Kidney epithelial cell (primary cell): ENCODE measurements at regions not wholly inside any gene's neighbourhood (a gene's known extent, or its start where the extent isn't known, plus 50 kb on each side); places are given as distances from the start of the nearest gene placed in this dataset.
"Not testable (repeated sequence)": the region's sequence is repeated elsewhere in the genome, so short reads cannot be mapped to it uniquely, and the experiment has no call there.

Experiments used
- DNase-seq: peaks from one replicate; pipeline ENCODE4 v3.0.0-alpha.2; 2010; ENCODE audit warnings: low read depth
- H3K27me3 ChIP-seq: 2 replicates; pipeline ENCODE4 v1.6.0; 2011; ENCODE audit warnings: low read length; ENCODE audit not compliant: control insufficient read depth, insufficient read depth
- H3K36me3 ChIP-seq: 2 replicates; pipeline ENCODE4 v1.5.1; 2011; ENCODE audit warnings: low read length; ENCODE audit not compliant: control insufficient read depth, insufficient read depth
- H3K4me3 ChIP-seq: 2 replicates; pipeline ENCODE4 v1.5.1; 2011; ENCODE audit warnings: low read depth, mild to moderate bottlenecking, control low read depth, low read length
- TF ChIP-seq, protein P1 (sequence below): IDR thresholded peaks from 2 replicates; pipeline ENCODE4 v1.5.1; 2011; ENCODE audit warnings: mild to moderate bottlenecking, moderate library complexity, low read length, control low read depth, inconsistent platforms; ENCODE audit not compliant: insufficient read depth, poor library complexity, severe bottlenecking

GRCh38 chr2:184141866-184142265 lies 456.5 kb upstream of the ZNF804A start:
- TF ChIP-seq, protein P1, sequence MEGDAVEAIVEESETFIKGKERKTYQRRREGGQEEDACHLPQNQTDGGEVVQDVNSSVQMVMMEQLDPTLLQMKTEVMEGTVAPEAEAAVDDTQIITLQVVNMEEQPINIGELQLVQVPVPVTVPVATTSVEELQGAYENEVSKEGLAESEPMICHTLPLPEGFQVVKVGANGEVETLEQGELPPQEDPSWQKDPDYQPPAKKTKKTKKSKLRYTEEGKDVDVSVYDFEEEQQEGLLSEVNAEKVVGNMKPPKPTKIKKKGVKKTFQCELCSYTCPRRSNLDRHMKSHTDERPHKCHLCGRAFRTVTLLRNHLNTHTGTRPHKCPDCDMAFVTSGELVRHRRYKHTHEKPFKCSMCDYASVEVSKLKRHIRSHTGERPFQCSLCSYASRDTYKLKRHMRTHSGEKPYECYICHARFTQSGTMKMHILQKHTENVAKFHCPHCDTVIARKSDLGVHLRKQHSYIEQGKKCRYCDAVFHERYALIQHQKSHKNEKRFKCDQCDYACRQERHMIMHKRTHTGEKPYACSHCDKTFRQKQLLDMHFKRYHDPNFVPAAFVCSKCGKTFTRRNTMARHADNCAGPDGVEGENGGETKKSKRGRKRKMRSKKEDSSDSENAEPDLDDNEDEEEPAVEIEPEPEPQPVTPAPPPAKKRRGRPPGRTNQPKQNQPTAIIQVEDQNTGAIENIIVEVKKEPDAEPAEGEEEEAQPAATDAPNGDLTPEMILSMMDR, result no peak
- no peak overlapping the region for H3K4me3 ChIP-seq
- no peaks in the 10 kb centered on the region for H3K36me3 ChIP-seq
- no peaks in the 10 kb centered on the region for H3K27me3 ChIP-seq
- no peak for DNase-seq

DNA sequence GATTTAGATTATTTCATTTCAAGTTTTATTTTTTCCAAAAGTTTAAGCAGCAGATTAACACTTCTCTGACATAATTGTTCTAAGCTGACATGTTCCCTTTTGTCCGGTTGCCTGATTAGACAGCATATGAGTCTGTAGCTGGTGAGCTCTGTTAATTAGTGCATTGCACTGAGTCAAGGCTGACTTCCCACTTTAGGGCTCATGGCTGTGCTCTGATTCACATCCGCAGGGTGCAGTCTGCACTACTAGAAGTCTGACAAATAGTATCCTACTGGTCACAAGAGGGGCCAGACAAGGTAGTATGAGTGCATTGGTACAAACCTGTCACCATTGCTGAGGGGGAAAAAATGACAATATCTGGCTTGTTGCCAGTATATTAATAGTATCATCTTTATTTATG lies 443.9 kb upstream of the ZNF804A start:
- TF ChIP-seq, protein P1, result no peak
- no peaks in the 10 kb centered on the region for H3K36me3 ChIP-seq
- H3K4me3 ChIP-seq, result no peak overlapping the region
- H3K27me3 ChIP-seq, result no peaks in the 10 kb centered on the region
- peak; percentile 41 for DNase-seq

GRCh38 chr2:184155791-184156190 lies 442.5 kb upstream of the ZNF804A start:
- Histone ChIP-seq H3K4me3 (no peak overlapping the region), H3K36me3 (no peaks in the 10 kb centered on the region), H3K27me3 (no peaks in the 10 kb centered on the region)
- TF ChIP-seq, protein P1, result no peak
- DNase-seq, result no peak

GRCh38 chr2:184157141-184157540 lies 441.2 kb upstream of the ZNF804A start:
- no peaks in the 10 kb centered on the region for H3K27me3 ChIP-seq
- TF ChIP-seq, protein P1, result no peak
- H3K4me3 ChIP-seq, result no peak overlapping the region
- H3K36me3 ChIP-seq, result no peaks in the 10 kb centered on the region
- no peak for DNase-seq

- no peak for DNase-seq
- Histone ChIP-seq H3K4me3 (no peak overlapping the region), H3K36me3 (no peaks in the 10 kb centered on the region), H3K27me3 (no peaks in the 10 kb centered on the region)
- TF ChIP-seq, protein P1, result no peak
Observed at GRCh38 chr2:184162426-184162825, 435.9 kb upstream of the ZNF804A start.

GRCh38 chr2:184168823-184169222 lies 429.5 kb upstream of the ZNF804A start:
- DNase-seq, H3K4me3 ChIP-seq, H3K27me3 ChIP-seq, H3K36me3 ChIP-seq: not testable (repeated sequence)
